Activated T-helper 1 cell treated with anti-CD3 and anti-CD28 coated beads, Interleukin-12 subunit alpha, Interleukin-12 subunit beta, Interleukin-2, Interleukin-4 antibody, amounts not matched to agents 30 ng/mL and 10 ng/mL and 1 ng/mL, durations not matched to agents 14 hours and 24 hours and 36 hours (primary cell): ENCODE measurements at regions not wholly inside any gene's neighbourhood (a gene's known extent, or its start where the extent isn't known, plus 50 kb on each side); places are given as distances from the start of the nearest gene placed in this dataset.
"Not testable (repeated sequence)": the region's sequence is repeated elsewhere in the genome, so short reads cannot be mapped to it uniquely, and the experiment has no call there.

Source experiments
- DNase-seq: peaks from one replicate; pipeline ENCODE4 v3.0.0; 2021; ENCODE audit warnings: low spot score
- H3K27ac Mint-ChIP-seq: one replicate; pipeline ENCODE4 v1.8.0; 2021; ENCODE audit warnings: mild to moderate bottlenecking, mixed read lengths
- H3K27me3 Mint-ChIP-seq: one replicate; pipeline ENCODE4 v1.8.0; 2022; ENCODE audit warnings: mild to moderate bottlenecking, moderate library complexity, mixed read lengths; ENCODE audit not compliant: insufficient read depth
- H3K36me3 Mint-ChIP-seq: one replicate; pipeline ENCODE4 v1.8.0; 2021; ENCODE audit warnings: low read depth, mixed read lengths
- H3K4me1 Mint-ChIP-seq: one replicate; pipeline ENCODE4 v1.8.0; 2021; ENCODE audit warnings: low read depth, mixed read lengths
- H3K4me3 Mint-ChIP-seq: one replicate; pipeline ENCODE4 v1.8.0; 2021; ENCODE audit warnings: mild to moderate bottlenecking, moderate library complexity, mixed read lengths
- H3K9me3 Mint-ChIP-seq: one replicate; pipeline ENCODE4 v1.8.0; 2021; ENCODE audit warnings: mixed read lengths
- intact Hi-C: fragments of 100-400 bp; cut with micrococcal nuclease; formaldehyde crosslinking; loops from one replicate; pipeline ENCODE4 v1.15.1; 2024

- Mint-ChIP-seq H3K9me3 (no peaks in the 10 kb centered on the region), H3K27me3 (peaks cover 3% of the 10 kb centered on the region), H3K27ac (no peak overlapping the region), H3K4me3 (no peak overlapping the region), H3K36me3 (no peaks in the 10 kb centered on the region), H3K4me1 (no peaks in the 10 kb centered on the region)
- no peak for DNase-seq
- intact Hi-C loops: no loop called here
Measured at GRCh38 chr9:71326360-71326759, 204.9 kb upstream of the TRPM3 start.

DNA sequence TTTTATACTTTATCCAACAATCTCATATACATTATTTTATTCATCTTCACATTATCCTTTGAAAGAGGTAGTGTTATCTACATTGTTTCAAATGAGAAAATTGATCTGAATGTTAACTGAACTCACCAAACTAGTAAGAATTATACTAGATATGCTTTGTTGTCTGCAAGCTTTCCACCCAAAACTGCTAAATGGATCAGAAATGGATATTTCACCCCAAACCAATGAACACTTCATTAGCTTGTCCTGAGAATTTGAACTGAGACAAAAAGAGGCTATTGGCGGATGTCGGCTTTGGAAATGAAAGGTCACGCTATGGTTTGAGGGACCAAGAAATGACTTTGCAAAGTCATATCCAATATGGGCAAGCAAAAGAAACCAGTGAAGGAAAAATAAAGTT is 201.9 kb upstream of the TRPM3 start:
- Mint-ChIP-seq H3K27me3 (peaks cover 4% of the 10 kb centered on the region), H3K36me3 (no peaks in the 10 kb centered on the region), H3K9me3 (no peaks in the 10 kb centered on the region), H3K4me3 (no peak overlapping the region), H3K27ac (no peak overlapping the region), H3K4me1 (no peaks in the 10 kb centered on the region)
- DNase-seq: no peak
- intact Hi-C loops: no loop called here

GRCh38 chr9:71322311-71322710 is 200.9 kb upstream of the TRPM3 start:
- Mint-ChIP-seq H3K27ac (no peak overlapping the region), H3K9me3 (no peaks in the 10 kb centered on the region), H3K4me1 (no peaks in the 10 kb centered on the region), H3K4me3 (no peak overlapping the region), H3K27me3 (peaks cover 4% of the 10 kb centered on the region), H3K36me3 (no peaks in the 10 kb centered on the region)
- DNase-seq: no peak
- intact Hi-C loops: no loop called here

- Mint-ChIP-seq H3K4me3 (no peak overlapping the region), H3K4me1 (no peaks in the 10 kb centered on the region), H3K27ac (no peak overlapping the region), H3K9me3 (no peaks in the 10 kb centered on the region), H3K36me3 (no peaks in the 10 kb centered on the region), H3K27me3 (no peaks in the 10 kb centered on the region)
- intact Hi-C loops: no loop called here
- no peak for DNase-seq
Measured at GRCh38 chr9:71308454-71308853, 187.0 kb upstream of the TRPM3 start.

DNA sequence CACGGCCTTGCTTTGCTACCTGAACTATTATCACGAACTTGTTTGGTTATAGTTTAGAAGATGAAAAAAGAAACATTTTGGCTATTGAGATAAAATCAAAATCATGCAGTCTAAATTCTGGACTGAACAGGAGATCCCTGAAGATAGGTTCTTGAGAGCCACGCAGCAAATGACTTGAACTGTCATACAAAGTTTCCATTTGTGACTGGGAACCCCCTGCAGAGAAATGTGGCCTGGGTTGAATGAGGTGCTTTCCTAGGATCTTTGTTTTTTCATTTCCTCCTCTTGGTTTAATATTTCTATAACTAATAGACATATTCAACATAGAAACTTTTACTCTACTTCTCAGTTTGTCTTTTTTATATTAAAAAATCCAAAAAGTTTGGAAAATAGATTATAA is 184.7 kb upstream of the TRPM3 start:
- DNase-seq: no peak
- Mint-ChIP-seq H3K4me1 (no peaks in the 10 kb centered on the region), H3K27ac (no peak overlapping the region), H3K4me3 (no peak overlapping the region), H3K27me3 (peaks cover 2% of the 10 kb centered on the region), H3K36me3 (no peaks in the 10 kb centered on the region), H3K9me3 (no peaks in the 10 kb centered on the region)
- intact Hi-C loops: no loop called here

- no peak for DNase-seq
- no peak overlapping the region for H3K27ac Mint-ChIP-seq
- intact Hi-C loops: no loop called here
- peaks cover 2% of the 10 kb centered on the region for H3K27me3 Mint-ChIP-seq
- H3K9me3 Mint-ChIP-seq: no peaks in the 10 kb centered on the region
- H3K36me3 Mint-ChIP-seq: no peaks in the 10 kb centered on the region
- H3K4me1 Mint-ChIP-seq: no peaks in the 10 kb centered on the region
- no peak overlapping the region for H3K4me3 Mint-ChIP-seq
Measured at GRCh38 chr9:71303351-71303750, 181.9 kb upstream of the TRPM3 start.

DNA sequence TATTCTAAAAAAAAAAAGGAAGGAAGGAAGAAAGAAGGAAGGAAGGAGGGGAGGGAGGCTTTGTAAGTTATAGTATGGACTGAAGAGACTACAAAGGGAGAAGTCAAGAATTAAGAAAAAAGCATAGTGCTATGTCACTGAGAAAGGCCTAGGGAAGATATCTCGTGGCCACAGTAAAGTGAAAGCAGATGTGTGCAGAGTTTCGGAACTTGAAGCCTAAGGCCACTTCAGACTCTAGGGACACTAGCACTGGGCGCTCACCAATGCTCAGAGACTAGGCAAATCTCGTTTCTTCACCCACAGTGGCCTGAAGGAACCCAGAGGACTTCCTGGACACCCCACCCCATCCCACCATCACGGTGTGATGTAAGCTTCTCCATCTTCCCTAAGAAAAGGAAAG is 181.4 kb upstream of the TRPM3 start:
- H3K27ac Mint-ChIP-seq: no peak overlapping the region
- intact Hi-C loops: no loop called here
- no peak overlapping the region for H3K4me3 Mint-ChIP-seq
- no peaks in the 10 kb centered on the region for H3K4me1 Mint-ChIP-seq
- H3K27me3 Mint-ChIP-seq: peaks cover 2% of the 10 kb centered on the region
- no peaks in the 10 kb centered on the region for H3K36me3 Mint-ChIP-seq
- H3K9me3 Mint-ChIP-seq: no peaks in the 10 kb centered on the region
- no peak for DNase-seq

- Mint-ChIP-seq H3K4me3 (no peak overlapping the region), H3K36me3 (no peaks in the 10 kb centered on the region), H3K27me3 (no peaks in the 10 kb centered on the region), H3K27ac (no peak overlapping the region), H3K4me1 (no peaks in the 10 kb centered on the region), H3K9me3 (no peaks in the 10 kb centered on the region)
- DNase-seq: no peak
- intact Hi-C loops: no loop called here
Measured at GRCh38 chr9:71295928-71296327, 174.5 kb upstream of the TRPM3 start.

GRCh38 chr9:71286146-71286545 is 164.7 kb upstream of the TRPM3 start:
- no peaks in the 10 kb centered on the region for H3K36me3 Mint-ChIP-seq
- H3K27me3 Mint-ChIP-seq: peaks cover 7% of the 10 kb centered on the region
- no peak overlapping the region for H3K27ac Mint-ChIP-seq
- no peaks in the 10 kb centered on the region for H3K9me3 Mint-ChIP-seq
- intact Hi-C loops: loop anchor here (5.0 kb wide), 1 partner anchor 316 kb away; no protein-coding TSS in a partner anchor
- H3K4me1 Mint-ChIP-seq: no peaks in the 10 kb centered on the region
- no peak overlapping the region for H3K4me3 Mint-ChIP-seq
- no peak for DNase-seq

- H3K36me3 Mint-ChIP-seq: no peaks in the 10 kb centered on the region
- H3K4me3 Mint-ChIP-seq: no peak overlapping the region
- H3K27me3 Mint-ChIP-seq: peaks cover 3% of the 10 kb centered on the region
- intact Hi-C loops: loop anchor here (2.0 to 5.0 kb wide), 4 partner anchors 317 to 740 kb away; partner anchors contain the start of gene CEMIP2
- DNase-seq: peak; percentile 10
- H3K27ac Mint-ChIP-seq: no peak overlapping the region
- no peaks in the 10 kb centered on the region for H3K4me1 Mint-ChIP-seq
- H3K9me3 Mint-ChIP-seq: no peaks in the 10 kb centered on the region
Measured at GRCh38 chr9:71285191-71285656, 163.8 kb upstream of the TRPM3 start.

- H3K36me3 Mint-ChIP-seq, H3K4me1 Mint-ChIP-seq, H3K27me3 Mint-ChIP-seq, H3K4me3 Mint-ChIP-seq, H3K27ac Mint-ChIP-seq, DNase-seq, H3K9me3 Mint-ChIP-seq, intact Hi-C loops: not testable (repeated sequence)
Measured at GRCh38 chr9:71282116-71282515, 160.7 kb upstream of the TRPM3 start.

DNA sequence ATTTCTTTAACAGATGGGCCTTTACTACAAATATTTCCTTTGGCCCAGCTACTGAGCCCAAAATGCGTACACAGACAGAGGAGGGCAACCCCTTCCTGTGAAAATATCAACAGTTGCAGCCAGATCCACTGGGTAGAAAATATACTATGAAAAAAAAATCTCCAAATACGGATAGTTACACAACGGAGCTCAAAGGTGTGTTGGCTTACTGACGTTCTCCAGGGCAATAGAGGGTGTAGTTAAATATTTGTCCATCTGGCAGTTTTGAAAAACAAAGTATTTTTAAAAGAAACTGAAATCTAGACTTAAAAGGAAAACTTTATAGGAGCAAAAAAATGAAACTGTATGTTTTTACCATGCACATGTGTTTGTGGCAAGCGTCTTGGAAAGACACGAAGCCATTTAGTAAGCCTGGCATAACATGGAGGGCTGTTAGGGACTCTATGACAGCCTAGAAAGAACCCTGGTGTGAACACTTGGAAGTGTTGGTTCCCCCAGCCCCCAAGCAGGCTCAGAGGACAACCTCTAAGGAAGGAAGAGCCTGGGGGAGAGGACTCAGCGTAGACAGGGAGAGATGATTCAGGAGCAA is 157.8 kb upstream of the TRPM3 start:
- DNase-seq: no peak

DNA sequence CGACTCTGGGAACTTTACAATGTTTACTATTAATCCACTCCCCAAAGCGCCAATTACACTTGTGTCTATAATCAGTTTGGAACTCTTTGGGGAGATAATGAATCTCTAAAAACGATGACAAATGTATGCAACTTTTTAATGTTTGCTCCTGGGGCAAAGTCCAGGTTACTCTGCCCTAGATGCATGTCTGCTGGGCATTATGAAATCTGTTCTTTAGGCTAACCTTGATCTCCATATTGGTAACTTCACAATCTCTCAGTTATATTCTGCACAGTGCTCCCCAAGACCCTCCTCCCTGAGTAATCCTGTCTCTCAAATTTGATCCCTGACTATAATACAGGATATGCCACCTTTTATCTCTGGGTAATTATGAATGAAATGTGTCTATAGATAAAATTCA is 152.2 kb upstream of the TRPM3 start:
- intact Hi-C loops: no loop called here

More for the DNA sequence above, 157.8 kb upstream of the TRPM3 start:
- no peaks in the 10 kb centered on the region for H3K4me1 Mint-ChIP-seq
- H3K9me3 Mint-ChIP-seq: no peaks in the 10 kb centered on the region
- H3K27me3 Mint-ChIP-seq: no peaks in the 10 kb centered on the region
- no peaks in the 10 kb centered on the region for H3K36me3 Mint-ChIP-seq
- no peak overlapping the region for H3K4me3 Mint-ChIP-seq
- H3K27ac Mint-ChIP-seq: no peak overlapping the region
- intact Hi-C loops: no loop called here

GRCh38 chr9:71271602-71272001 is 150.2 kb upstream of the TRPM3 start:
- H3K4me1 Mint-ChIP-seq: no peaks in the 10 kb centered on the region
- intact Hi-C loops: no loop called here
- no peaks in the 10 kb centered on the region for H3K36me3 Mint-ChIP-seq
- H3K27ac Mint-ChIP-seq: no peak overlapping the region
- H3K9me3 Mint-ChIP-seq: no peaks in the 10 kb centered on the region
- no peak for DNase-seq
- H3K27me3 Mint-ChIP-seq: no peaks in the 10 kb centered on the region
- H3K4me3 Mint-ChIP-seq: no peak overlapping the region

More for the DNA sequence above, 152.2 kb upstream of the TRPM3 start:
- H3K36me3 Mint-ChIP-seq: no peaks in the 10 kb centered on the region
- H3K4me3 Mint-ChIP-seq: no peak overlapping the region
- H3K27ac Mint-ChIP-seq: no peak overlapping the region
- H3K4me1 Mint-ChIP-seq: no peaks in the 10 kb centered on the region
- no peaks in the 10 kb centered on the region for H3K27me3 Mint-ChIP-seq
- H3K9me3 Mint-ChIP-seq: no peaks in the 10 kb centered on the region
- DNase-seq: no peak
